CD4-positive, alpha-beta memory T cell (primary cell): ENCODE measurements at regions not wholly inside any gene's neighbourhood (a gene's known extent, or its start where the extent isn't known, plus 50 kb on each side); places are given as distances from the start of the nearest gene placed in this dataset.

ENCODE experiments used
- CTCF ChIA-PET: fragments of 350-600 bp; sonication (Branson Sonifier 250); formaldehyde crosslinking; loops from one replicate; lab custom pipeline; 2021; ENCODE audit warnings: inconsistent platforms; ENCODE audit not compliant: partially characterized antibody; lab: Charles Lee
- POLR2A ChIA-PET: fragments of 350-600 bp; sonication (Branson Sonifier 250); formaldehyde crosslinking; loops from one replicate; lab custom pipeline; 2021; ENCODE audit not compliant: partially characterized antibody; lab: Charles Lee
- DNase-seq, 5 donors: peaks; one replicate each; pipeline versions ENCODE4 v3.0.0 to v3.0.0-alpha.2; 2020 to 2022; ENCODE audit warnings: mixed read lengths in 1 of 5
- H3K27ac ChIP-seq: one replicate; pipeline ENCODE4 v1.7.0; 2013; ENCODE audit warnings: low read depth, low read length
- H3K27me3 ChIP-seq: 2 replicates; pipeline ENCODE4 v1.7.0; 2013; ENCODE audit warnings: mild to moderate bottlenecking, low read length, moderate library complexity; ENCODE audit not compliant: insufficient read depth
- H3K36me3 ChIP-seq: 2 replicates; pipeline ENCODE4 v1.7.0; 2013; ENCODE audit warnings: mild to moderate bottlenecking, low read length, moderate library complexity; ENCODE audit not compliant: insufficient read depth
- H3K4me1 ChIP-seq: 2 replicates; pipeline ENCODE4 v1.7.0; 2013; ENCODE audit warnings: mild to moderate bottlenecking, low read length, moderate library complexity; ENCODE audit not compliant: insufficient read depth
- H3K4me3 ChIP-seq, 2 donors: one replicate each; pipeline ENCODE4 v1.7.0; 2013; ENCODE audit warnings: low read length in 2 of 2, mild to moderate bottlenecking in 1 of 2
- H3K9me3 ChIP-seq, 2 donors: one replicate each; pipeline ENCODE4 v1.7.0; 2013; ENCODE audit warnings: low read length in 2 of 2, control low read depth in 1 of 2; ENCODE audit not compliant: control insufficient read depth in 1 of 2
- H3K27ac Mint-ChIP-seq, 7 donors: one replicate each; pipeline ENCODE4 v1.8.0; 2020 to 2021; ENCODE audit warnings: mixed read lengths in 7 of 7, mild to moderate bottlenecking in 6 of 7, inconsistent platforms in 3 of 7, moderate library complexity in 3 of 7
- H3K27me3 Mint-ChIP-seq, 2 donors: one replicate each; pipeline ENCODE4 v1.8.0; 2020 to 2021; ENCODE audit warnings: mixed read lengths in 2 of 2
- H3K36me3 Mint-ChIP-seq, 2 donors: one replicate each; pipeline ENCODE4 v1.8.0; 2020 to 2021; ENCODE audit warnings: mixed read lengths in 2 of 2, inconsistent platforms in 1 of 2, mild to moderate bottlenecking in 1 of 2
- H3K4me1 Mint-ChIP-seq, 4 donors: one replicate each; pipeline ENCODE4 v1.8.0; 2020 to 2021; ENCODE audit warnings: mixed read lengths in 4 of 4, mild to moderate bottlenecking in 1 of 4
- H3K4me3 Mint-ChIP-seq, 8 donors: one replicate each; pipeline ENCODE4 v1.8.0; 2020 to 2021; ENCODE audit warnings: mixed read lengths in 8 of 8, mild to moderate bottlenecking in 7 of 8, moderate library complexity in 6 of 8, inconsistent platforms in 3 of 8
- H3K9me3 Mint-ChIP-seq, 8 donors: one replicate each; pipeline ENCODE4 v1.8.0; 2020 to 2021; ENCODE audit warnings: mixed read lengths in 8 of 8, mild to moderate bottlenecking in 5 of 8, inconsistent platforms in 3 of 8, moderate library complexity in 1 of 8
- intact Hi-C: fragments of 100-400 bp; cut with micrococcal nuclease; formaldehyde crosslinking; loops from one replicate; pipeline ENCODE4 v1.15.1; 2023

- no peak overlapping the region for H3K27ac Mint-ChIP-seq
- no peak for DNase-seq
These were observed 814.0 kb downstream of the BRD1 start for GRCh38 chr22:49013707-49014106.

DNA sequence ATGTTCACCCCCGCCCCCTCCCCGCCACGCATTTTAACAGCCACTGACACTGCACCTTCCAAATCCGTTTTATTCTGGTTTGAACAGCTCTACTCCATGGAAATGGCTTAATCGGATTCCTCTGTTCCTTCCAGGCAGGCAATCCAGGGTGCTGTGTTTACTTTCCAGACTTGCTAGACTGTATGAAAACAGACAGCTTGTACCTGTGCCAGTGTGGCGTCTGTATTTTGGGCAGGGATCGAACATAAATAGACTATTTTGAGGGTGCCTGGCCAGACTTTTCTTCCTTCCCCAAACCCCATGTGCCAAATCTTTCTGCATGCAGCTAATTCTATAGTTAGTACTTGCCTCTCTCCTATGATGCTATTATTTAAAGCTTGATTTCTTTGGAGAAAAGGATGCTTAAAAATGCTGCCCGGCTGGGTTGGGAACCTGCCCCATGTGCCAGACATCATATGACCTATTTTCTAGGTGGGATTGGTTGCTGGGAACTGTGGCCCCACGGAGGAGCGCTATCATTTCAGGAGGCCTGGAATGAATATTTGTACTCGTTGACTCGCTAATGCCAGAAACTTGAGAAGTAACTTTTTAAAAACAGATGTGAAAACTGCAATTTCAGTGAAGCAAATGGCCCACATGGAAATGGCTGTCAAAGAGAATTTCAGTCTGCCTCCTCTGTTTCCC lies 814.8 kb downstream of the BRD1 start:
- Histone ChIP-seq H3K27ac (no peak overlapping the region), H3K9me3 (no peaks in the 10 kb centered on the region), H3K4me1 (no peaks in the 10 kb centered on the region), H3K27me3 (no peaks in the 10 kb centered on the region), H3K36me3 (no peaks in the 10 kb centered on the region), H3K4me3 (no peak overlapping the region)
- POLR2A ChIA-PET, result no interaction called here
- Mint-ChIP-seq H3K9me3 (no peaks in the 10 kb centered on the region), H3K27me3 (peaks cover 3% of the 10 kb centered on the region in 2 donors), H3K36me3 (no peaks in the 10 kb centered on the region), H3K4me1 (no peaks in the 10 kb centered on the region), H3K4me3 (no peak overlapping the region), H3K27ac (no peak overlapping the region)
- intact Hi-C loops, result no loop called here
- CTCF ChIA-PET, result no interaction called here
- DNase-seq, result no peak

More at GRCh38 chr22:49013707-49014106, 814.0 kb downstream of the BRD1 start:
- H3K36me3 Mint-ChIP-seq, result no peaks in the 10 kb centered on the region
- H3K9me3 Mint-ChIP-seq, result no peaks in the 10 kb centered on the region
- Histone ChIP-seq H3K27me3 (no peaks in the 10 kb centered on the region), H3K9me3 (no peaks in the 10 kb centered on the region), H3K36me3 (no peaks in the 10 kb centered on the region), H3K4me1 (no peaks in the 10 kb centered on the region), H3K27ac (no peak overlapping the region), H3K4me3 (no peak overlapping the region)
- intact Hi-C loops, result no loop called here
- H3K4me3 Mint-ChIP-seq, result no peak overlapping the region
- no peaks in the 10 kb centered on the region for H3K4me1 Mint-ChIP-seq
- ChIA-PET POLR2A (no interaction called here), CTCF (no interaction called here)
- H3K27me3 Mint-ChIP-seq, result peaks cover 0 to 3% of the 10 kb centered on the region in 2 donors

DNA sequence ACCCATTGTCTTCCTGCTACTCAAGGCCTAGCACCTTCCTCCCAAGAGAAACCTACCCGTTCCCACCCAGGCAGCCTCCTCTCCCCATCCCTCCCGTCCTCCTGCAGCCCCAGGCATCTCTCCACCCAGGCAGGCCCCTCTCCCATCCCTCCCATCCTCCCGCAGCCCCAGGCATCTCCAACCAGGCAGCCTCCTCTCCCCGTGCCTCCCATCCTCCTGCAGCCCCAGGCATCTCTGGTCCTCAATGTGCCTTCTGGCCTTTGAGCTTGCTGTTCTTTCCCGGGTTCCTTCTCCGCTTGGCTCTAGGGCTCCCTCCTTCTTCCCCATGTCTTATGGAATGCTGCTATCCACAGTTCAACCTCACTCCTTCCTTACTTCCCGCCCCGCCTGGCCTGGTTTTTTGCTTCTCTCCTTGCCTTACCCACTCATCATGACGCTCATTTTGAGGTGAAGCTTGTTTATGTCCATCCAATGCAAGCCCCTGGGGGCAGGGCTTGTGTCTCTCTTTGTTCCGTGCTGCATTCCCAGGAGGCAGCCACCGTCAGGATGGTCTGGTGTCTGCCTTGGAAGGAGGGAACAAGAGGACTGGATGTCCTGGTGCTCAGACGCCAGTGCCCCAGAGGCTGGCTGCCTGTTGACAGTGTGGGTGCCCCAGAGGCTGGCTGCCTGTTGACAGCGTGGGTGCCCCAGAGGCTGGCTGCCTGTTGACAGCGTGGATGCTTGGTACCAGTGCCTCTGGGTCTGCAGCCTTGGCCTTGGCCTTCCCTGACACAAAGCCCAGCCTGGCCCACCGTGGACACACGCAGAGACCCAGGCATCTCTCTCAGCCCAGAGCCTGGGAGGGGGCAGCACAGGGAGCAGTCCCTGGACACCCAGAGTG lies 815.7 kb downstream of the BRD1 start:
- H3K27me3 ChIP-seq, result no peaks in the 10 kb centered on the region
- DNase-seq, result no peak
- H3K36me3 Mint-ChIP-seq, result no peaks in the 10 kb centered on the region
- peaks cover 3% of the 10 kb centered on the region in 2 donors for H3K27me3 Mint-ChIP-seq
- H3K4me3 ChIP-seq, result no peak overlapping the region
- no peaks in the 10 kb centered on the region for H3K36me3 ChIP-seq
- POLR2A ChIA-PET, result no interaction called here
- no peaks in the 10 kb centered on the region for H3K4me1 ChIP-seq
- H3K27ac ChIP-seq, result no peak overlapping the region
- H3K27ac Mint-ChIP-seq, result peak overlapping the region in 1 of 7 donors; percentile 25
- no peak overlapping the region for H3K4me3 Mint-ChIP-seq
- H3K9me3 ChIP-seq, result no peaks in the 10 kb centered on the region
- H3K9me3 Mint-ChIP-seq, result no peaks in the 10 kb centered on the region
- CTCF ChIA-PET, result no interaction called here
- no peaks in the 10 kb centered on the region for H3K4me1 Mint-ChIP-seq
- intact Hi-C loops, result no loop called here

GRCh38 chr22:49011379-49011768 lies 816.3 kb downstream of the BRD1 start:
- no peak overlapping the region for H3K27ac ChIP-seq
- no peaks in the 10 kb centered on the region for H3K36me3 Mint-ChIP-seq
- H3K9me3 Mint-ChIP-seq, result no peaks in the 10 kb centered on the region
- H3K27me3 Mint-ChIP-seq, result peaks cover 3% of the 10 kb centered on the region in 2 donors
- no peaks in the 10 kb centered on the region for H3K4me1 Mint-ChIP-seq
- no peak for DNase-seq
- no peaks in the 10 kb centered on the region for H3K4me1 ChIP-seq
- no peak overlapping the region for H3K4me3 ChIP-seq
- H3K27me3 ChIP-seq, result no peaks in the 10 kb centered on the region
- H3K4me3 Mint-ChIP-seq, result no peak overlapping the region
- intact Hi-C loops, result no loop called here
- ChIA-PET POLR2A (no interaction called here), CTCF (no interaction called here)
- no peaks in the 10 kb centered on the region for H3K36me3 ChIP-seq
- H3K9me3 ChIP-seq, result no peaks in the 10 kb centered on the region
- H3K27ac Mint-ChIP-seq, result no peak overlapping the region

GRCh38 chr22:49010901-49011300 lies 816.8 kb downstream of the BRD1 start:
- no peaks in the 10 kb centered on the region for H3K4me1 Mint-ChIP-seq
- Histone ChIP-seq H3K36me3 (no peaks in the 10 kb centered on the region), H3K27me3 (no peaks in the 10 kb centered on the region), H3K9me3 (no peaks in the 10 kb centered on the region), H3K4me3 (no peak overlapping the region), H3K27ac (no peak overlapping the region), H3K4me1 (no peaks in the 10 kb centered on the region)
- no peak overlapping the region for H3K27ac Mint-ChIP-seq
- intact Hi-C loops, result no loop called here
- no peak for DNase-seq
- ChIA-PET CTCF (no interaction called here), POLR2A (no interaction called here)
- H3K36me3 Mint-ChIP-seq, result no peaks in the 10 kb centered on the region
- H3K4me3 Mint-ChIP-seq, result no peak overlapping the region
- peaks cover 3 to 5% of the 10 kb centered on the region in 2 donors for H3K27me3 Mint-ChIP-seq
- H3K9me3 Mint-ChIP-seq, result no peaks in the 10 kb centered on the region

- Histone ChIP-seq H3K4me1 (no peaks in the 10 kb centered on the region), H3K36me3 (no peaks in the 10 kb centered on the region), H3K27ac (no peak overlapping the region), H3K4me3 (no peak overlapping the region), H3K27me3 (no peaks in the 10 kb centered on the region), H3K9me3 (no peaks in the 10 kb centered on the region)
- Mint-ChIP-seq H3K4me1 (no peaks in the 10 kb centered on the region), H3K27ac (no peak overlapping the region), H3K36me3 (no peaks in the 10 kb centered on the region), H3K9me3 (peaks cover 0 to 2% (median 0%) of the 10 kb centered on the region in 8 donors), H3K27me3 (peaks cover 3 to 5% of the 10 kb centered on the region in 2 donors), H3K4me3 (no peak overlapping the region)
- POLR2A ChIA-PET, result no interaction called here
- CTCF ChIA-PET, result no interaction called here
- no peak for DNase-seq
- intact Hi-C loops, result no loop called here
These were observed 817.4 kb downstream of the BRD1 start for GRCh38 chr22:49010070-49010863.
